OCI-LY1 (cell line): ENCODE measurements at regions not wholly inside any gene's neighbourhood (a gene's known extent, or its start where the extent isn't known, plus 50 kb on each side); places are given as distances from the start of the nearest gene placed in this dataset.

Experiments
- EZH2 ChIP-seq: fragments of 200-600 bp; sonication (generic), shearing (Covaris generic); IDR thresholded peaks from 2 replicates; pipeline ENCODE4 v1.8.0; 2017; ENCODE audit warnings: borderline replicate concordance, mixed run types, mild to moderate bottlenecking, antibody characterized with exemption, low read length, moderate library complexity, mixed read lengths
- TF ChIP-seq, protein P1 (sequence below): fragments of 200-600 bp; sonication (generic), shearing (Covaris generic); IDR thresholded peaks from 2 replicates; pipeline ENCODE4 v1.5.1; 2017; ENCODE audit warnings: mild to moderate bottlenecking, antibody characterized with exemption, low read length, moderate library complexity, mixed read lengths

DNA sequence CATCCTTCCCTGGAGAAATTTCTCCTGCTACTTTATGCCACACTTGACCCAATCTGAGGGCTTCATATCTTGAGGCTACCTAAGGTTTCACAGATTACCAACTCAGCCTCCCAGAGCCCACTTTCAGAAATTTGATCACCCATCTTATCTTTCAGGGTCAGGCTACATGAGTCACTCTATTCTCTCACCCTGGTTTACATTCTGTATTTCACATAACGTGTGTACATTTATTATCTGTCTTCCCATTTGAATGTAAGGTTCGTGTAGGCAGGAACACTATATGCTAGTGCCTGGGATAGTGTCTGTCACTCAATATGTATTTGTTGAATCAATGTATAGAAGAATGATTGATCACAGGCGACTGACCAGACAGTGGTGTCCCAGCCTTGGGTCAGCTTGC lies 124.8 kb downstream of the UBE2U start:
- TF ChIP-seq EZH2, result no peak
- TF ChIP-seq, protein P1, sequence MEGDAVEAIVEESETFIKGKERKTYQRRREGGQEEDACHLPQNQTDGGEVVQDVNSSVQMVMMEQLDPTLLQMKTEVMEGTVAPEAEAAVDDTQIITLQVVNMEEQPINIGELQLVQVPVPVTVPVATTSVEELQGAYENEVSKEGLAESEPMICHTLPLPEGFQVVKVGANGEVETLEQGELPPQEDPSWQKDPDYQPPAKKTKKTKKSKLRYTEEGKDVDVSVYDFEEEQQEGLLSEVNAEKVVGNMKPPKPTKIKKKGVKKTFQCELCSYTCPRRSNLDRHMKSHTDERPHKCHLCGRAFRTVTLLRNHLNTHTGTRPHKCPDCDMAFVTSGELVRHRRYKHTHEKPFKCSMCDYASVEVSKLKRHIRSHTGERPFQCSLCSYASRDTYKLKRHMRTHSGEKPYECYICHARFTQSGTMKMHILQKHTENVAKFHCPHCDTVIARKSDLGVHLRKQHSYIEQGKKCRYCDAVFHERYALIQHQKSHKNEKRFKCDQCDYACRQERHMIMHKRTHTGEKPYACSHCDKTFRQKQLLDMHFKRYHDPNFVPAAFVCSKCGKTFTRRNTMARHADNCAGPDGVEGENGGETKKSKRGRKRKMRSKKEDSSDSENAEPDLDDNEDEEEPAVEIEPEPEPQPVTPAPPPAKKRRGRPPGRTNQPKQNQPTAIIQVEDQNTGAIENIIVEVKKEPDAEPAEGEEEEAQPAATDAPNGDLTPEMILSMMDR, result no peak
